A549 (cell line): ENCODE measurements at regions not wholly inside any gene's neighbourhood (a gene's known extent, or its start where the extent isn't known, plus 50 kb on each side); places are given as distances from the start of the nearest gene placed in this dataset.

Source experiments
- CHD4 ChIP-seq: fragments of 200-600 bp; sonication (generic); IDR thresholded peaks from 2 replicates; pipeline ENCODE4 v1.6.1; 2016; ENCODE audit warnings: antibody characterized with exemption, mild to moderate bottlenecking, borderline replicate concordance
- CTCF ChIP-seq: fragments of >200 bp; sonication (Bioruptor Twin); formaldehyde crosslinking; IDR thresholded peaks from 3 replicates; pipeline ENCODE4 v1.5.1; 2016
- FOXS1 ChIP-seq: fragments of 250-450 bp; sonication (Bioruptor Pico); IDR thresholded peaks from 2 replicates; pipeline ENCODE4 v1.5.0; 2020; ENCODE audit warnings: mild to moderate bottlenecking, moderate library complexity
- NPAS2 ChIP-seq: fragments of 250-450 bp; sonication (Bioruptor Pico); IDR thresholded peaks from 2 replicates; pipeline ENCODE4 v1.8.0; 2022; ENCODE audit warnings: mild to moderate bottlenecking, moderate library complexity, borderline replicate concordance
- POLR2AphosphoS2 ChIP-seq: conservative IDR thresholded peaks from 2 replicates; pipeline ENCODE4 v1.6.1; 2012; ENCODE audit warnings: low read length, improper control_type of control experiment, inconsistent platforms
- TF ChIP-seq, protein P1 (sequence below): fragments of 450-650 bp; IDR thresholded peaks from 2 replicates; pipeline ENCODE4 v1.6.1; 2014; ENCODE audit warnings: antibody characterized with exemption

DNA sequence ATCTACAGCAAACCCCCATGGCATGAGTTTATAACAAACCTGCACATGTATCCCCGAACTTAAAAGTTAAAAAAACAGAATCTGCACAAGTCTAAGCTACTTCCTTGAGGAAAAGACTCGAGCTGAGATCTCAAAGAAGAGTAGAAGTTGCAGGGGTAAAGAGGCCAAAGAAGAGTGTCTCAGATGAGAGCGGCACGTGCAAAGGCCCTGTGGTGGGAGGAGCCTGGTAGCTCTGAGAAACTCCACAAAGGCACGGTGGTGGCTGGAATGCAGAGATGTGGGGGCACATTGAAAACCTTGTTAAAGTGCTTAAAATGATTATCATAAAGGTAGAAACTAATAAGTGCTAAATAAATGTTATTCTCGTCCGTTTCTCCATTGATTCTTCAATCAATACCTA, 103.2 kb upstream of the GRK3 start:
- TF ChIP-seq CTCF (no peak), CHD4 (no peak), FOXS1 (CRISPR knock-in tag) (no peak), NPAS2 (CRISPR knock-in tag) (no peak), POLR2AphosphoS2 (no peak)
- TF ChIP-seq, protein P1, sequence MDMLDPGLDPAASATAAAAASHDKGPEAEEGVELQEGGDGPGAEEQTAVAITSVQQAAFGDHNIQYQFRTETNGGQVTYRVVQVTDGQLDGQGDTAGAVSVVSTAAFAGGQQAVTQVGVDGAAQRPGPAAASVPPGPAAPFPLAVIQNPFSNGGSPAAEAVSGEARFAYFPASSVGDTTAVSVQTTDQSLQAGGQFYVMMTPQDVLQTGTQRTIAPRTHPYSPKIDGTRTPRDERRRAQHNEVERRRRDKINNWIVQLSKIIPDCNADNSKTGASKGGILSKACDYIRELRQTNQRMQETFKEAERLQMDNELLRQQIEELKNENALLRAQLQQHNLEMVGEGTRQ = no peak
